ENCODE measurements at regions not wholly inside any gene's neighbourhood (a gene's known extent, or its start where the extent isn't known, plus 50 kb on each side); places are given as distances from the start of the nearest gene placed in this dataset.

- Histone ChIP-seq H3K36me3 (ENCODE audit: control insufficient read depth in 2 of 2, extremely low read depth in 1 of 2, insufficient read depth in 2 of 2, low read length in 2 of 2) (no peaks in the 10 kb centered on the region), H3K79me2 (ENCODE audit: control insufficient read depth, insufficient read depth, low read length) (no peaks in the 10 kb centered on the region), H3K4me2 (ENCODE audit: insufficient read depth, low read length) (no peak overlapping the region), H3K9ac (replicated peaks; ENCODE audit: extremely low read depth, insufficient read depth, low read length) (no peak overlapping the region), H4K20me1 (replicated peaks; ENCODE audit: control insufficient read depth, extremely low read depth, insufficient read depth, low read length) (no peaks in the 10 kb centered on the region), H2AFZ (ENCODE audit: low read depth, low read length) (no peak overlapping the region), H3K27ac (ENCODE audit: insufficient read depth, low read depth, low read length) (no peak overlapping the region), H3K9me1 (replicated peaks; ENCODE audit: control insufficient read depth, extremely low read depth, insufficient read depth, low read length) (no peaks in the 10 kb centered on the region), H3K27me3 (ENCODE audit: control insufficient read depth in 2 of 2, insufficient read depth in 2 of 2, low read length in 2 of 2) (peaks cover 0 to 2% of the 10 kb centered on the region in 2 experiments), H3K4me3 (replicated peaks in 1 of 3; ENCODE audit: insufficient read depth in 1 of 3, low read depth in 1 of 3, low read length in 3 of 3) (no peak overlapping the region), H3K4me1 (ENCODE audit: control insufficient read depth, extremely low read depth, insufficient read depth, low read length) (peaks cover 4% of the 10 kb centered on the region), H3K9me3 (replicated peaks; ENCODE audit: control insufficient read depth, insufficient read depth, low read length) (no peaks in the 10 kb centered on the region)
- BruUV-seq (replicated peaks): no TSS peak
- FAIRE-seq (no peak), DNase-seq (ENCODE audit: low read depth, low spot score) (no peak)
- POLR2A ChIA-PET: no interaction called here
- TF ChIP-seq MAX (IDR thresholded peaks at IDR 0.05; ENCODE audit: insufficient read depth, insufficient read length) (no peak), JUN (IDR thresholded peaks at IDR 0.05; ENCODE audit: borderline replicate concordance, insufficient read depth, insufficient read length, low read depth) (no peak), GATA2 (IDR thresholded peaks at IDR 0.05; ENCODE audit: insufficient read depth, insufficient read length, low read depth, low read length) (no peak), POLR2A (IDR thresholded peaks at IDR 0.05; ENCODE audit: low read depth, low read length) (no peak), FOS (IDR thresholded peaks at IDR 0.05; ENCODE audit: borderline replicate concordance, insufficient read depth, low read length) (no peak), POLR2AphosphoS5 (IDR thresholded peaks at IDR 0.05; ENCODE audit: insufficient read depth, low read depth, low read length) (no peak)
- CTCF ChIA-PET: interaction anchor here (1.0 to 4.9 kb wide), 3 partner anchors 26 to 448 kb away, joined by 3 to 238 read pairs (median 6); no protein-coding TSS in a partner anchor
- intact Hi-C loops (cut with micrococcal nuclease): loop anchor here (5.0 kb wide), 1 partner anchor 272 kb away; no protein-coding TSS in a partner anchor
- dilution Hi-C loops (cut with MboI; ENCODE audit: extremely low pct_ligation_motif_present, low sequenced_read_pairs): no loop called here
Measured at GRCh38 chr16:86069736-86070298, 170.9 kb downstream of the IRF8 start.

DNA sequence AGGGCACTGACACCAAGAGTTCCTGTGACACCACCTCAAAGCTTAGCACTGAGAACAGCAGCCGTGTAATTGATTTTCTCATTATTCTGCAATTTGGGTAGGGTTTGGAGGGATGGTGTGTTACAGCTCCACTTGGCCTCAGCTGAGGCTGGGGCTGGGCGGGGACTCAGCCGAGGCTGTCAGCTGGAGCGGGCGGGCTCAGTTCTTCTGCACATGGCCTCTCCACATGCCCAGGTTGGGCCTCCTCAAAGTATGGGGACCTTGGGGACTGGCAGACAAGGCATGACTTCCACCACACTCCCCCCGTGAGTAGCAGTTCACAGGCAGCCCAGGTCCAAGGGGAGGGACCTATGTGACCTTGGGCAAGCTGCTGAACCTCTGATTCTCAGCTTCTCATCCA is 171.5 kb downstream of the IRF8 start:
- dilution Hi-C loops (cut with MboI; ENCODE audit: extremely low pct_ligation_motif_present, low sequenced_read_pairs): no loop called here
- no peak for DNase-seq (ENCODE audit: low read depth, low spot score)
- H3K36me3 ChIP-seq (ENCODE audit: control insufficient read depth in 2 of 2, extremely low read depth in 1 of 2, insufficient read depth in 2 of 2, low read length in 2 of 2): no peaks in the 10 kb centered on the region
- no peak overlapping the region for H2AFZ ChIP-seq (ENCODE audit: low read depth, low read length)
- H3K4me3 ChIP-seq (replicated peaks in 1 of 3; ENCODE audit: insufficient read depth in 1 of 3, low read depth in 1 of 3, low read length in 3 of 3): no peak overlapping the region
- no peaks in the 10 kb centered on the region for H4K20me1 ChIP-seq (replicated peaks; ENCODE audit: control insufficient read depth, extremely low read depth, insufficient read depth, low read length)
- no peaks in the 10 kb centered on the region for H3K9me3 ChIP-seq (replicated peaks; ENCODE audit: control insufficient read depth, insufficient read depth, low read length)
- ChIA-PET CTCF (interaction anchor here (1.0 to 4.9 kb wide), 3 partner anchors 26 to 448 kb away, joined by 3 to 238 read pairs (median 6); no protein-coding TSS in a partner anchor), POLR2A (no interaction called here)
- H3K27ac ChIP-seq (ENCODE audit: insufficient read depth, low read depth, low read length): no peak overlapping the region
- no peaks in the 10 kb centered on the region for H3K9me1 ChIP-seq (replicated peaks; ENCODE audit: control insufficient read depth, extremely low read depth, insufficient read depth, low read length)
- H3K79me2 ChIP-seq (ENCODE audit: control insufficient read depth, insufficient read depth, low read length): no peaks in the 10 kb centered on the region
- intact Hi-C loops (cut with micrococcal nuclease): loop anchor here (5.0 kb wide), 1 partner anchor 272 kb away; no protein-coding TSS in a partner anchor
- BruUV-seq (replicated peaks): no TSS peak
- H3K4me2 ChIP-seq (ENCODE audit: insufficient read depth, low read length): no peak overlapping the region
- no peak for FAIRE-seq
- H3K9ac ChIP-seq (replicated peaks; ENCODE audit: extremely low read depth, insufficient read depth, low read length): no peak overlapping the region
- peaks cover 9% of the 10 kb centered on the region for H3K4me1 ChIP-seq (ENCODE audit: control insufficient read depth, extremely low read depth, insufficient read depth, low read length)
- TF ChIP-seq EZH2 (IDR thresholded peaks at IDR 0.05; ENCODE audit: borderline replicate concordance, low read depth, low read length, severe bottlenecking) (no peak), GATA2 (IDR thresholded peaks at IDR 0.05; ENCODE audit: insufficient read depth, insufficient read length, low read depth, low read length) (no peak), MYC (IDR thresholded peaks at IDR 0.05; ENCODE audit: low read depth, low read length) (no peak), FOS (IDR thresholded peaks at IDR 0.05; ENCODE audit: borderline replicate concordance, insufficient read depth, low read length) (no peak), MAX (IDR thresholded peaks at IDR 0.05; ENCODE audit: insufficient read depth, insufficient read length) (no peak), POLR2AphosphoS5 (IDR thresholded peaks at IDR 0.05; ENCODE audit: insufficient read depth, low read depth, low read length) (no peak), CTCF (IDR thresholded peaks at IDR 0.05; ENCODE audit: extremely low read depth in 1 of 2, insufficient read depth in 1 of 2, low read depth in 1 of 2, low read length in 2 of 2) (no peak), JUN (IDR thresholded peaks at IDR 0.05; ENCODE audit: borderline replicate concordance, insufficient read depth, insufficient read length, low read depth) (no peak), POLR2A (IDR thresholded peaks at IDR 0.05; ENCODE audit: low read depth, low read length) (no peak)
- peaks cover 0 to 2% of the 10 kb centered on the region in 2 experiments for H3K27me3 ChIP-seq (ENCODE audit: control insufficient read depth in 2 of 2, insufficient read depth in 2 of 2, low read length in 2 of 2)

Measured in endothelial cell of umbilical vein (primary cell).